ENCODE measurements at regions not wholly inside any gene's neighbourhood (a gene's known extent, or its start where the extent isn't known, plus 50 kb on each side); places are given as distances from the start of the nearest gene placed in this dataset.

DNA sequence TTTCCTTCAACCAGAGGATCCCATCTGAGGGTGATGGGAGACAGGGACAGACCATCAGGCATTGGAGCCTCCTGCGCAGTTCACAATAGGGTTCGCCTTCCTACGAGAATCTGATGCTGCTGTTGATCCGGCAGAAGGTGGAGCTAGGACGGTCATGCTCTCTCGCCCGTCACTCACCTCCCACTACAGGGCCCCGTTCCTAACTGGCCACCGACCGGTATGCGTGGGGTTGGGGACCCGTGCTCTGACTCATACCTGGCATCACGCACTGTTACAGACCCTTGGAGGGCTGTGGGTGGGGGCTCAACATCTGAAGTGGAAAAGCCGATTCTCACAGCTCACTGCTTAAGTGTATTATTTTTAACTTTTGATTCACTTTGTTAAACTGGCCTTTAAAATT lies 402.3 kb downstream of the BRD1 start:
- no peaks in the 10 kb centered on the region for H3K27me3 ChIP-seq
- H3K9me3 ChIP-seq, result peaks cover 0 to 14% (median 3%) of the 10 kb centered on the region in 4 donors
- no peak overlapping the region for H3K4me3 ChIP-seq
- DNase-seq (ENCODE audit: low spot score in 2 of 2), result no peak
- no peak overlapping the region for H3K27ac ChIP-seq
- H3K4me1 ChIP-seq, result no peaks in the 10 kb centered on the region
- WGBS, 2 donors, result 45 to 50% methylated on average over 14 of the region's 14 CpGs
- TF ChIP-seq POLR2A (IDR thresholded peaks at IDR 0.05) (no peak), EP300 (IDR thresholded peaks at IDR 0.05) (no peak)
- TF ChIP-seq, protein P1, sequence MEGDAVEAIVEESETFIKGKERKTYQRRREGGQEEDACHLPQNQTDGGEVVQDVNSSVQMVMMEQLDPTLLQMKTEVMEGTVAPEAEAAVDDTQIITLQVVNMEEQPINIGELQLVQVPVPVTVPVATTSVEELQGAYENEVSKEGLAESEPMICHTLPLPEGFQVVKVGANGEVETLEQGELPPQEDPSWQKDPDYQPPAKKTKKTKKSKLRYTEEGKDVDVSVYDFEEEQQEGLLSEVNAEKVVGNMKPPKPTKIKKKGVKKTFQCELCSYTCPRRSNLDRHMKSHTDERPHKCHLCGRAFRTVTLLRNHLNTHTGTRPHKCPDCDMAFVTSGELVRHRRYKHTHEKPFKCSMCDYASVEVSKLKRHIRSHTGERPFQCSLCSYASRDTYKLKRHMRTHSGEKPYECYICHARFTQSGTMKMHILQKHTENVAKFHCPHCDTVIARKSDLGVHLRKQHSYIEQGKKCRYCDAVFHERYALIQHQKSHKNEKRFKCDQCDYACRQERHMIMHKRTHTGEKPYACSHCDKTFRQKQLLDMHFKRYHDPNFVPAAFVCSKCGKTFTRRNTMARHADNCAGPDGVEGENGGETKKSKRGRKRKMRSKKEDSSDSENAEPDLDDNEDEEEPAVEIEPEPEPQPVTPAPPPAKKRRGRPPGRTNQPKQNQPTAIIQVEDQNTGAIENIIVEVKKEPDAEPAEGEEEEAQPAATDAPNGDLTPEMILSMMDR (IDR thresholded peaks at IDR 0.05), result no peak
- H3K36me3 ChIP-seq, result no peaks in the 10 kb centered on the region

DNA sequence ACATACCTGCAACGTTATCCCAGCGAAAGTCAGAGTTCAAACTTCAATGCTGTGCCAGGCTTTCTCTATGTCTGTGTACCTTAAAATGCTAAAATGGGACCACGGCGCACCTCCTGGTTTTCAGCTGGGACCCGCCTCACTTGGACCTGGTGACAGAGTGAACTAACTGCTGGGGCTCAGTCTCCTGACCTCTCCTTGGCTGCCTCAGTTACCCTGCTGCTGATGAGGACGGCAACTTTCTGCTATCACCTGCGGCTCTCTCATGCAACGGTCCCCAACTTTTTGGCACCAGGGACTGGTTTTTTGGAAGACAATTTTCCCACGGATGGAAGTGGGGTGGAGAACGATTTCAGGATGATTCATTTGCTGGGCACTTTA lies 402.8 kb downstream of the BRD1 start:
- Histone ChIP-seq H3K27me3 (no peaks in the 10 kb centered on the region), H3K9me3 (peaks cover 0 to 19% (median 3%) of the 10 kb centered on the region in 4 donors), H3K4me3 (no peak overlapping the region), H3K27ac (no peak overlapping the region), H3K36me3 (no peaks in the 10 kb centered on the region), H3K4me1 (no peaks in the 10 kb centered on the region)
- TF ChIP-seq EP300 (IDR thresholded peaks at IDR 0.05), result no peak
- TF ChIP-seq, protein P1 (IDR thresholded peaks at IDR 0.05), result no peak
- DNase-seq (ENCODE audit: low spot score in 2 of 2), result no peak
- 84 to 89% methylated on average over 10 of the region's 10 CpGs for WGBS, 2 donors

DNA sequence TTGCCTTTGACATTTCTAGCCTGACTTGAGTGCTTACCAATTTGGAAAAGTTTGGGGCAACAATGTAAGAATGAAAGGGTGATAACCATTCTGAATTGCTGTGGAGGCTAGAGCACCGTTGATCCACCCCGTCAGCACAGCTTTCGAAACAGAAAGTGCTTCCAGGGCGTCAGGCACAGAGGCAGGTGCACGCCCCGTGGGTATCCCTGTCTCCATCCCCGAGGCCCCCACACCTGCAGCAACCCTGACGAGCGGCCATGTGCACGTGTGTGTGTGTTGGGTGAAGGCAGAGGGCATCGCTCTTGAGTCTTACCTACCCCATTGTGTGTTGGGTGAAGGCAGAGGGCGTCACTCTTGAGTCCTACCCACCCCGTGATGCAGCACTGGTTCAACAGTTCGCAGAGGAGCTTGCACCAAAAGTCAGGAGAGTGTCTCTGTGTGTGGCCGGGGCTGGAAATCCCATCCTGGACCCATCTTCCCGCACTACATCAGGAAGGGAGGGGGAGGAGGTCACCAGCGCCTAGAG lies 404.5 kb downstream of the BRD1 start:
- Histone ChIP-seq H3K4me3 (no peak overlapping the region), H3K27me3 (no peaks in the 10 kb centered on the region), H3K36me3 (no peaks in the 10 kb centered on the region), H3K4me1 (no peaks in the 10 kb centered on the region), H3K27ac (no peak overlapping the region), H3K9me3 (peaks cover 0 to 30% (median 3%) of the 10 kb centered on the region in 4 donors)
- no peak for DNase-seq (ENCODE audit: low spot score in 2 of 2)
- TF ChIP-seq, protein P1 (IDR thresholded peaks at IDR 0.05), result no peak
- TF ChIP-seq EP300 (IDR thresholded peaks at IDR 0.05) (no peak), POLR2A (IDR thresholded peaks at IDR 0.05) (no peak)
- WGBS, 2 donors, result 84 to 85% methylated on average over 17 of the region's 17 CpGs

DNA sequence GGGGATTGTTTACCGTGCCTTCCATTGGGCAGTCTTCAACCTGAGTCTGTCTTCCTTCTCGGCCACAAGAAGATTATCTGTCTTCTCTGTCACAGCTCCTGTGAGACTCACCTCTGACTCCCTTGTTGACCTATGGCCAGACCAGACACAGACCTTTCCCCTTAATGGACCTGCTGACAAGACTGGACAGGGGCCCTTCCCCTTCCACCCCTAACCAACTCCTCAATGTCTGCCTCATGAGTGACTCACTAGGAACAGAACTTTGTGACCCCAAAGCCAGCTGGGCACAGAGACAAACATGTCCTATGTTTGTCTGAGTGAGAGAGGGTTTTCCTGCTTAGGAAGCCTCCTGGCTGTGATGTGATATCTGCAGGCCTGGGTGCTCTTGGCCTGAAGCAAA lies 405.0 kb downstream of the BRD1 start:
- no peak overlapping the region for H3K4me3 ChIP-seq
- no peak for DNase-seq (ENCODE audit: low spot score in 2 of 2)
- no peaks in the 10 kb centered on the region for H3K27me3 ChIP-seq
- peaks cover 0 to 30% (median 3%) of the 10 kb centered on the region in 4 donors for H3K9me3 ChIP-seq
- H3K4me1 ChIP-seq, result no peaks in the 10 kb centered on the region
- no peak for TF ChIP-seq EP300 (IDR thresholded peaks at IDR 0.05)
- TF ChIP-seq POLR2A (IDR thresholded peaks at IDR 0.05), result no peak
- TF ChIP-seq, protein P1 (IDR thresholded peaks at IDR 0.05), result no peak
- H3K27ac ChIP-seq, result no peak overlapping the region
- H3K36me3 ChIP-seq, result no peaks in the 10 kb centered on the region
- 53 to 76% methylated on average over 2 of the region's 2 CpGs for WGBS, 2 donors

DNA sequence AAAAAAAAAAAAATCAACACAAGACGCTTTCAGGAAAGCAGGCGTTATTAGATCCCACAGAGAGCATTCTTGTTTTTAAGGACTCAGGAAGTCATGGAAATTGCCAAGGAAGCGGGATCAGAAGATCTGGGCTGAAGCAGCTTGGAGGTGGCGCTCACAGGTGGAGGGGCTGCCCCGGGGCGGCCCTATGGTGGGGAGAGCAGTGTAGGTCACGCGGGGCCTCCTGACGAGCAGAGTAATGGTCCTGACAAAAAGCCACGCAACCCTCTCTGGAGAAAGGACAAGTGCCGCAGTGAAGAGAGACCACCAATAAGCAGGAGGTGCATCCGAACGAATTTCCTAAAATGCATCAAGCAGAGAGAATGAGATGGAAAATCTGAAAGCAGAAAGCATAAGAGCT lies 407.0 kb downstream of the BRD1 start:
- TF ChIP-seq EP300 (IDR thresholded peaks at IDR 0.05) (no peak), POLR2A (IDR thresholded peaks at IDR 0.05) (no peak)
- TF ChIP-seq, protein P1 (IDR thresholded peaks at IDR 0.05), result no peak
- Histone ChIP-seq H3K27me3 (no peaks in the 10 kb centered on the region), H3K9me3 (peaks cover 0 to 30% (median 3%) of the 10 kb centered on the region in 4 donors), H3K4me3 (no peak overlapping the region), H3K4me1 (no peaks in the 10 kb centered on the region), H3K27ac (no peak overlapping the region), H3K36me3 (no peaks in the 10 kb centered on the region)
- 78 to 81% methylated on average over 13 of the region's 13 CpGs for whole genome bisulfite sequencing, 2 donors
- no peak for DNase-seq (ENCODE audit: low spot score in 2 of 2)

All from tibial nerve (tissue), 4 donors.